H1 (cell line): ENCODE measurements at regions not wholly inside any gene's neighbourhood (a gene's known extent, or its start where the extent isn't known, plus 50 kb on each side); places are given as distances from the start of the nearest gene placed in this dataset.

Source experiments
- CTCF ChIA-PET: fragments of 300-600 bp; sonication (Branson Sonifier 250); formaldehyde crosslinking; loops from one replicate; lab custom pipeline; 2021; ENCODE audit not compliant: partially characterized antibody; lab: Charles Lee
- POLR2A ChIA-PET: fragments of 300-600 bp; sonication (Branson Sonifier 250); formaldehyde crosslinking; loops from one replicate; lab custom pipeline; 2021; ENCODE audit warnings: inconsistent platforms; ENCODE audit not compliant: partially characterized antibody; lab: Charles Lee
- DNase-seq, 2 experiments: peaks; one replicate each; pipeline versions ENCODE4 v3.0.0 to v3.0.0-alpha.2; 2010 to 2022; ENCODE audit warnings: low spot score in 2 of 2, low read depth in 1 of 2, mixed read lengths in 1 of 2
- FAIRE-seq: peaks from 2 replicates; lab custom pipeline; 2011; peaks lifted over from hg19 to GRCh38; lab: Jason Lieb, UNC
- H2AFZ ChIP-seq: 2 replicates; pipeline ENCODE4 v1.8.1; 2012; ENCODE audit warnings: low read length, inconsistent platforms
- H2AK5ac ChIP-seq: 2 replicates; pipeline ENCODE4 v1.6.1; 2013; ENCODE audit warnings: low read depth, low read length
- H2BK120ac ChIP-seq: replicated peaks from 2 replicates; pipeline ENCODE3; 2013; ENCODE audit warnings: low read depth, low read length, inconsistent platforms
- H2BK12ac ChIP-seq: 2 replicates; pipeline ENCODE4 v1.6.1; 2013; ENCODE audit warnings: low read depth, low read length
- H2BK15ac ChIP-seq: 2 replicates; pipeline ENCODE4 v1.6.1; 2013; ENCODE audit warnings: low read length
- H2BK20ac ChIP-seq: 2 replicates; pipeline ENCODE4 v1.6.1; 2013; ENCODE audit warnings: low read length
- H2BK5ac ChIP-seq: 2 replicates; pipeline ENCODE4 v1.6.1; 2013; ENCODE audit warnings: low read depth, low read length
- H3K14ac ChIP-seq: 2 replicates; pipeline ENCODE4 v1.6.1; 2013; ENCODE audit warnings: inconsistent platforms; ENCODE audit not compliant: insufficient read length
- H3K18ac ChIP-seq: 2 replicates; pipeline ENCODE4 v1.6.1; 2013; ENCODE audit warnings: low read length; ENCODE audit errors: extremely low read depth
- H3K23ac ChIP-seq: 2 replicates; pipeline ENCODE4 v1.6.1; 2013; ENCODE audit warnings: inconsistent platforms; ENCODE audit not compliant: insufficient read length
- H3K23me2 ChIP-seq: 2 replicates; pipeline ENCODE4 v1.6.1; 2013; ENCODE audit warnings: low read depth, low read length
- H3K27ac ChIP-seq: 2 replicates; pipeline ENCODE4 v1.6.1; 2011; ENCODE audit warnings: low read depth, low read length, inconsistent platforms
- H3K27me3 ChIP-seq, 4 experiments: replicated peaks in 1 of 4; 1 replicate in 1 of 4; 2 replicates in 3 of 4; pipeline versions ENCODE4 v1.6.1 to v1.8.1; 2011 to 2013; ENCODE audit warnings: low read length in 3 of 4, mild to moderate bottlenecking in 3 of 4, inconsistent platforms in 2 of 4, mixed read lengths in 2 of 4, moderate library complexity in 1 of 4; ENCODE audit not compliant: control insufficient read depth in 3 of 4, insufficient read depth in 3 of 4; ENCODE audit errors: extremely low read depth in 1 of 4
- H3K36me3 ChIP-seq, 4 experiments: 2 replicates each; pipeline versions ENCODE4 v1.6.1 to v1.8.1; 2011 to 2013; ENCODE audit warnings: mild to moderate bottlenecking in 4 of 4, low read length in 3 of 4, moderate library complexity in 2 of 4, control low read depth in 1 of 4, inconsistent platforms in 1 of 4; ENCODE audit not compliant: insufficient read depth in 4 of 4, control insufficient read depth in 2 of 4
- H3K4ac ChIP-seq: replicated peaks from 2 replicates; pipeline ENCODE3; 2013; ENCODE audit warnings: low read length, low read depth, mixed read lengths, inconsistent platforms; ENCODE audit not compliant: insufficient read length
- H3K4me1 ChIP-seq, 4 experiments: replicated peaks in 1 of 4; 1 replicate in 1 of 4; 2 replicates in 3 of 4; pipeline versions ENCODE4 v1.6.1 to v1.8.1; 2011 to 2013; ENCODE audit warnings: low read length in 3 of 4, inconsistent platforms in 2 of 4, mixed read lengths in 1 of 4; ENCODE audit not compliant: insufficient read depth in 4 of 4, control insufficient read depth in 3 of 4
- H3K4me2 ChIP-seq, 2 experiments: 2 replicates each; pipeline versions ENCODE4 v1.6.1 to v1.8.1; 2011 to 2013; ENCODE audit warnings: low read depth in 2 of 2, low read length in 2 of 2, control low read depth in 1 of 2, inconsistent platforms in 1 of 2, mild to moderate bottlenecking in 1 of 2; ENCODE audit not compliant: insufficient read depth in 1 of 2
- H3K4me3 ChIP-seq, 4 experiments: fragments of 200-600, 300-600 bp in 1 of 4; sonication (generic), shearing (Covaris generic), sonication (Bioruptor Twin) in 1 of 4; 2 replicates each; pipeline versions ENCODE4 v1.5.1 to v1.8.1; 2011 to 2016; ENCODE audit warnings: low read length in 4 of 4, low read depth in 3 of 4, control low read depth in 2 of 4, inconsistent platforms in 2 of 4, mild to moderate bottlenecking in 2 of 4, mixed read lengths in 1 of 4, moderate library complexity in 1 of 4; ENCODE audit not compliant: insufficient read depth in 2 of 4; ENCODE audit errors: extremely low read depth in 1 of 4
- H3K56ac ChIP-seq: replicated peaks from 2 replicates; pipeline ENCODE3; 2013; ENCODE audit warnings: low read depth, mild to moderate bottlenecking, mixed read lengths, low read length, inconsistent platforms; ENCODE audit not compliant: insufficient read length
- H3K79me1 ChIP-seq: 2 replicates; pipeline ENCODE4 v1.6.1; 2013; ENCODE audit warnings: low read depth, low read length, control low read depth
- H3K79me2 ChIP-seq, 2 experiments: 2 replicates each; pipeline versions ENCODE4 v1.6.1 to v1.8.1; 2012 to 2013; ENCODE audit warnings: low read length in 2 of 2, mild to moderate bottlenecking in 2 of 2, inconsistent platforms in 1 of 2; ENCODE audit not compliant: insufficient read depth in 2 of 2, control insufficient read depth in 1 of 2
- H3K9ac ChIP-seq, 4 experiments: replicated peaks in 1 of 4; 1 replicate in 1 of 4; 2 replicates in 3 of 4; pipeline versions ENCODE4 v1.6.1 to v1.8.1; 2011 to 2013; ENCODE audit warnings: low read depth in 3 of 4, low read length in 3 of 4, control low read depth in 2 of 4, mild to moderate bottlenecking in 2 of 4, moderate library complexity in 2 of 4, inconsistent platforms in 1 of 4; ENCODE audit errors: extremely low read depth in 1 of 4
- H3K9me3 ChIP-seq, 2 experiments: 2 replicates each; pipeline versions ENCODE4 v1.6.1 to v1.8.1; 2012 to 2013; ENCODE audit warnings: mild to moderate bottlenecking in 2 of 2, moderate library complexity in 2 of 2, control low read depth in 1 of 2, inconsistent platforms in 1 of 2, low read depth in 1 of 2, low read length in 1 of 2, mixed read lengths in 1 of 2; ENCODE audit not compliant: insufficient read depth in 2 of 2
- H4K20me1 ChIP-seq, 2 experiments: replicated peaks in 1 of 2; 2 replicates each; pipeline versions ENCODE3 to v1.8.1; 2011 to 2013; ENCODE audit warnings: inconsistent platforms in 2 of 2, low read length in 2 of 2, mild to moderate bottlenecking in 1 of 2; ENCODE audit not compliant: insufficient read depth in 2 of 2, control insufficient read depth in 1 of 2
- H4K5ac ChIP-seq: 2 replicates; pipeline ENCODE4 v1.6.1; 2013; ENCODE audit warnings: low read length, low read depth, mixed read lengths, inconsistent platforms; ENCODE audit not compliant: insufficient read length
- H4K8ac ChIP-seq: 2 replicates; pipeline ENCODE4 v1.8.0; 2013; ENCODE audit warnings: mild to moderate bottlenecking, moderate library complexity, low read length, inconsistent platforms; ENCODE audit not compliant: insufficient read depth; ENCODE audit errors: extremely low read depth
- H4K91ac ChIP-seq: replicated peaks from 2 replicates; pipeline ENCODE3; 2013; ENCODE audit warnings: low read length, mixed read lengths, inconsistent platforms; ENCODE audit not compliant: insufficient read length
- CBX5 ChIP-seq: fragments of 300-800, 300-1000 bp; sonication (generic); IDR thresholded peaks from 2 replicates; pipeline ENCODE4 v1.7.1; 2016; ENCODE audit warnings: antibody characterized with exemption, low read length, low read depth
- CREB1 ChIP-seq: IDR thresholded peaks from 2 replicates; pipeline ENCODE4 v1.6.1; 2012; ENCODE audit warnings: inconsistent platforms
- CTBP2 ChIP-seq: IDR thresholded peaks from 2 replicates; pipeline ENCODE4 v1.7.0; 2011; ENCODE audit warnings: borderline replicate concordance, mild to moderate bottlenecking, moderate library complexity, mixed read lengths, low read length; ENCODE audit not compliant: insufficient read depth, insufficient read length
- FOSL1 ChIP-seq: IDR thresholded peaks from 2 replicates; pipeline ENCODE4 v1.6.1; 2011; ENCODE audit warnings: mild to moderate bottlenecking, low read depth, low read length, moderate library complexity; ENCODE audit not compliant: insufficient read depth
- JUND ChIP-seq: IDR thresholded peaks from 2 replicates; pipeline ENCODE4 v1.6.1; 2011; ENCODE audit warnings: mild to moderate bottlenecking, improper control_type of control experiment, low read length
- KDM1A ChIP-seq: fragments of 200-600, 300-600 bp; sonication (generic); IDR thresholded peaks from 2 replicates; pipeline ENCODE4 v1.7.1; 2016; ENCODE audit warnings: mild to moderate bottlenecking, low read length, borderline replicate concordance
- TCF12 ChIP-seq: IDR thresholded peaks from 2 replicates; pipeline ENCODE4 v1.6.1; 2011; ENCODE audit warnings: low read depth, mild to moderate bottlenecking, low read length
- WGBS, 2 experiments: shearing (Covaris generic) in 1 of 2; methylation state at CpG; one replicate each; pipeline versions ENCODE4 v1.1.6 to v1.1.7; 2013 to 2015; ENCODE audit warnings: low lambda C conversion rate in 2 of 2, mixed read lengths in 2 of 2, inconsistent platforms in 1 of 2, low coverage in 1 of 2, missing lambda C conversion rate in 1 of 2; ENCODE audit not compliant: insufficient replicate concordance in 2 of 2, insufficient coverage in 1 of 2, insufficient read length in 1 of 2; ENCODE audit errors: extremely low coverage in 1 of 2, missing lambda C conversion rate in 1 of 2; 5-methylcytosine and 5-hydroxymethylcytosine counted together

- no peak for FAIRE-seq
- Histone ChIP-seq H3K23ac (no peak overlapping the region), H3K14ac (no peak overlapping the region), H3K27ac (no peak overlapping the region), H3K4me1 (peaks cover 12 to 31% (median 17%) of the 10 kb centered on the region in 4 experiments), H4K8ac (no peak overlapping the region), H2AFZ (no peak overlapping the region), H2BK15ac (no peak overlapping the region; the same call in 1 of the 2 replicates), H2BK20ac (no peak overlapping the region), H3K4me3 (no peak overlapping the region), H4K5ac (no peak overlapping the region), H2AK5ac (no peak overlapping the region), H3K18ac (no peak overlapping the region), H3K23me2 (no peaks in the 10 kb centered on the region), H3K79me2 (no peaks in the 10 kb centered on the region), H2BK120ac (no peak overlapping the region), H3K56ac (no peak overlapping the region), H3K9me3 (no peaks in the 10 kb centered on the region), H4K91ac (no peak overlapping the region), H3K4me2 (no peak overlapping the region), H3K79me1 (no peaks in the 10 kb centered on the region), H3K27me3 (0 out of 7 replicates have a peak, but pooled peaks cover 0 to 2% (median 0%) of the 10 kb centered on the region in 4 experiments), H2BK5ac (no peak overlapping the region), H3K36me3 (no peaks in the 10 kb centered on the region), H3K9ac (no peak overlapping the region), H3K4ac (no peak overlapping the region), H2BK12ac (no peak overlapping the region), H4K20me1 (no peaks in the 10 kb centered on the region)
- no peak for DNase-seq
- CTCF ChIA-PET, result interaction anchor here (0.6 kb wide), 1 partner anchor 41 kb away, joined by 3 read pairs; no protein-coding TSS in a partner anchor
- POLR2A ChIA-PET, result no interaction called here
- no peak for TF ChIP-seq JUND
- no peak for TF ChIP-seq CBX5
- TF ChIP-seq CTBP2, result no peak
- TF ChIP-seq KDM1A, result no peak
- no peak for TF ChIP-seq CREB1
- TF ChIP-seq TCF12, result no peak
- TF ChIP-seq FOSL1, result no peak
- WGBS, 2 experiments, result 67% methylated on average over 2 of the region's 2 CpGs; no CpG with 5 or more reads in 1 of the 2 experiments
Measured at GRCh38 chr11:120020981-120021380, 116.9 kb downstream of the TRIM29 start.
